ENCODE measurements at regions not wholly inside any gene's neighbourhood (a gene's known extent, or its start where the extent isn't known, plus 50 kb on each side); places are given as distances from the start of the nearest gene placed in this dataset.

- DNase-seq (ENCODE audit: low read depth in 2 of 2): no peak
These were observed 77.5 kb upstream of the PDE1C start for GRCh38 chr7:32147546-32148268.

DNA sequence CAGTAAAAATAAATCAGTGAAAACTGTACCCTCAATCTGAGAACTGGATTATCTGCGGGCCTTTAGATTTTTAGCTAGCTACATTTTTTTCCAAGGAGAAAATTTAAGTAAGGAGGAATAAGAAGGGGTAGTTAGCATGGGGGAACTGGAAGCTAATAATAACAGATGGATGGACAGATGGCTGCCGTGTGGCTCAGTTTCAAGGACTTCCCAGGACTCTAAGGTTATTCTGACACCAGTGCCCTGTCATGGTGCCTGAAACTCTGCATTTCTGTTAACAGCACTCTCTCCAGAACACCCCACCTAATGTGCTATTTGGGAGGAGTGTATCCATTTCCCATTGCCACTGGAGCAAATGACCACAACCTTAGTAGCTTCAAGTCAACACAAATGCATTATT lies 75.7 kb upstream of the PDE1C start:
- DNase-seq (ENCODE audit: low read depth in 2 of 2): no peak

GRCh38 chr7:32144676-32145075 lies 74.5 kb upstream of the PDE1C start:
- DNase-seq (ENCODE audit: low read depth in 2 of 2): no peak

GRCh38 chr7:32143301-32143700 lies 73.1 kb upstream of the PDE1C start:
- DNase-seq (ENCODE audit: low read depth in 2 of 2): no peak

DNA sequence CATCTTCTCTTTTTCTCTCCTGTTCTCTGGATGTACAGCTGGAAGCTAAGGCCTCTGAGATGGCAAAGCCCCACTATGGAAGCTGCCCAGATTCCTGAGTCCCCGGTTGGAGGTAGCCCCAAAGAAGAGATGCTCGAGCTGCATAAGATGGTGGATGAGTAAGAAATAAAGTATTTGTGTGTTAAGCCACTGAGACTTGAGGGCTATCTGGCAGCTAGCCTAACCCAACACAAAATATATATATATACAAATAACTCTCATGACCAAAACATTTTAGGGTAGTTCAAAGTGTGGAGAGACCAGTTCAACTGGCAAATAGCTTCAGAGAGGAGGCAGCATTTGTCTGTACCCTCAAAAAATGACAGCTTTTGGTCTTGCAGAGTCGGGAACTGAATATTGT lies 72.4 kb upstream of the PDE1C start:
- DNase-seq (ENCODE audit: low read depth in 2 of 2): no peak

DNA sequence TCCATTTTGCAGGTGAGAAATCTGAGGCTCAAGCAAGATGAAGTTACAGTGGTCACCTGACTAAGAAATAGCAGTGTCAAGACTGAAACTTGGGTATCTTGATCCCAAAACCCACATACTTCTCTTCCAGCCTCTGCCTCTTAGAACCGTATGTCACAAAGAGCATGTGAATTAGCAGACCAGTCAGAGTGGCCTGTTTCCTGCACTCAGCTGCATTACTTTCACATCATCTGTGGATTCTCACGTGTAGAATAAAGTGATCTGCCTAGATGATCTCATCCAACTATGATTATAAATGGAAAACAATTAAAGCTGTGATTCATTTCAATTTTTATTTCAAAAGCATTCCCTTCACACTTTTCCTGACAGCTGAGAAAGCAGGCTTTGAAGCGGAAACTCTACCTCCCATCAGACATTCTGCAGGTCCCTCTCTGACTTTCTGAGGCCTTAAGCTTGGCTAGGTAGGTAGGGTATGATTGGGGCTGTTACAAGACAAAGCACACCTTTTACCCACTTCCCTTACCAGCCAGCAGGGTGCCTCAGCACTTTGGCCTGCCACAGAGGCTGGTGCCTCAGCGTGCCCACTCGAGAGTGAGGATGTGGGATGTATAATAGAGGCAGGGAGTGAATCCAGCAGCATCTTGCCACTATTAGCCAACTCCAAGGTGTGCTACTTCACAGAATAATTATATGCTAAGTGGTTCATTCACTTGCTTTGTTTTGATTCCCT lies 70.2 kb upstream of the PDE1C start:
- DNase-seq (ENCODE audit: low read depth in 2 of 2): no peak

- DNase-seq (ENCODE audit: low read depth in 2 of 2): no peak
These were observed 66.9 kb upstream of the PDE1C start for GRCh38 chr7:32137059-32137458.

- DNase-seq (ENCODE audit: low read depth in 2 of 2): no peak
These were observed 60.9 kb upstream of the PDE1C start for GRCh38 chr7:32131091-32131490.

DNA sequence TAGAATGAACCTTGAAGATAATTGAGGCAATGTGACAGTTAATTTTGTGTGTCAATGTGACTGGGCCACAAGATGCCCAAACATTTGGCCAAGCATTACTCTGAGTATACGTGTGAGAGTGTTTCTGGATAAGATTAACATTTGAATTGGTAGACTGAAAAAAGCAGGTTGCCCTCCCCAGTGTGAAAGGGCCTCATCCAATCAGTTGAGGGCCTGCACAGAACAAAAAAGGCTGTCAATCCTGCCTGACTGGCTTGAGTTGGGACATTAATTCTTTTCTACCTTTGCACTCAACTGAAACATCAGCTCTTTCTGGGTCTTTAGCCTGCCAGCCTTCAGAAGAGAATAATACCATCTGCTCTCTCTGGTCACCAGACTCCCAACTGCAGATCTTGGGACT lies 56.6 kb upstream of the PDE1C start:
- DNase-seq (ENCODE audit: low read depth in 2 of 2): no peak

Measured in stimulated activated CD4-positive, alpha-beta T cell treated with anti-CD3 and anti-CD28 coated beads, Interleukin-1b, Interleukin-23, amount 100 ng/mL, for 4 hours (primary cell).